GM12801 (cell line): ENCODE measurements at regions not wholly inside any gene's neighbourhood (a gene's known extent, or its start where the extent isn't known, plus 50 kb on each side); places are given as distances from the start of the nearest gene placed in this dataset.

Experiments
- TF ChIP-seq, protein P1 (sequence below): IDR thresholded peaks from one replicate; pipeline ENCODE4 v1.5.1; 2011; ENCODE audit warnings: control low read depth; ENCODE audit not compliant: insufficient read length; ENCODE audit errors: extremely low read depth

DNA sequence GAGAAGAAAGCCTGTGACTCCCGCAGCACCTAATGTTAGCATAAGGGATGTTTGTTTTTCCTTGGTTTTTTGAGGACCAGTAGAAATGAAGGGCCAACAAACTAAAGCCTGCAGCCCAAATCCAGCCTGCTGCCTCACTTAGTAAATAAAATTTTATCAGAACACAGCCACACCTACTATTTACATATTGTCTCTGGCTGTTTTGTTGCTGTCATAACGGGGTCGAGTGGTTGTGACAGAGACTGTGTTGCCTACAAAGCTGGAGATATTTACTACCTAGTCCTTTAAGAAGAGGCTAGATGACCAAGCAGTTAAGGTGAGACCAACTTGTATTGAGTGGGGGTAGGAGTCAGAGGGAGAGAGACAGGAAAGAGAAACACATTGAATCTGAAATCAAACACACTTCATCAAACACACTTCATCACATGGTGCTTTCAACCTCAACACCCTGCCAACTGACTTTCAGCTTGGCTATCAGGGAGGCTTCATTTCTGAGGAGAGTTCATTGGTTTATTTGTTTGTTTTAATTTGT is 546.3 kb upstream of the CDH11 start:
- TF ChIP-seq, protein P1, sequence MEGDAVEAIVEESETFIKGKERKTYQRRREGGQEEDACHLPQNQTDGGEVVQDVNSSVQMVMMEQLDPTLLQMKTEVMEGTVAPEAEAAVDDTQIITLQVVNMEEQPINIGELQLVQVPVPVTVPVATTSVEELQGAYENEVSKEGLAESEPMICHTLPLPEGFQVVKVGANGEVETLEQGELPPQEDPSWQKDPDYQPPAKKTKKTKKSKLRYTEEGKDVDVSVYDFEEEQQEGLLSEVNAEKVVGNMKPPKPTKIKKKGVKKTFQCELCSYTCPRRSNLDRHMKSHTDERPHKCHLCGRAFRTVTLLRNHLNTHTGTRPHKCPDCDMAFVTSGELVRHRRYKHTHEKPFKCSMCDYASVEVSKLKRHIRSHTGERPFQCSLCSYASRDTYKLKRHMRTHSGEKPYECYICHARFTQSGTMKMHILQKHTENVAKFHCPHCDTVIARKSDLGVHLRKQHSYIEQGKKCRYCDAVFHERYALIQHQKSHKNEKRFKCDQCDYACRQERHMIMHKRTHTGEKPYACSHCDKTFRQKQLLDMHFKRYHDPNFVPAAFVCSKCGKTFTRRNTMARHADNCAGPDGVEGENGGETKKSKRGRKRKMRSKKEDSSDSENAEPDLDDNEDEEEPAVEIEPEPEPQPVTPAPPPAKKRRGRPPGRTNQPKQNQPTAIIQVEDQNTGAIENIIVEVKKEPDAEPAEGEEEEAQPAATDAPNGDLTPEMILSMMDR: no peak

DNA sequence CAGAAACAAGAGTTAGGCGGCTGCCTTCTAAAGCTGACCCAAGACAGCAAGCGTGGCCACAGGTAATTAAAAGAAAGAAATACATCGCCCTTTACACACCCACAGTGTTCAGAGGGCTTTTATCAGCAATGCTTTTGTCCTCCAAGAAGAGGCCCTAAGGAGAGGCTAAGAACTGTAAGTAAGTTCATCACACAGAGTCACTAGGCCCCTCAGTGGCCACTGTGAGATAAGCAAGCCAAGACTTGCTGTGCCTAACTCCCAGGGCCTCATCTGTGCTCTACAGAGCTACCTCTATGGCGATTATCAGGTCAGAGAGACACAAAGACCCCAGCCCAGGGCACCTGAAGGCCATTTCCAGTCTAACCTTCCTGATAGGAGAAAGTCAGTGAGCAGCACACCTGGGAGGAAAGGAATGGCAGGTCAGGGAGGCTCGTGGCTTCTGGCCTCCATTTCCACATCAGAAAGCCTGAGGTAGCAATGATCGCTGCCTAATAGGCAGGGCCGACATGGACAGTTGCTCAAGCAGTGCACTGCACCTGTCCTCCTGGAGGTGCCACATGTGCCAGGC is 545.2 kb upstream of the CDH11 start:
- TF ChIP-seq, protein P1: no peak

DNA sequence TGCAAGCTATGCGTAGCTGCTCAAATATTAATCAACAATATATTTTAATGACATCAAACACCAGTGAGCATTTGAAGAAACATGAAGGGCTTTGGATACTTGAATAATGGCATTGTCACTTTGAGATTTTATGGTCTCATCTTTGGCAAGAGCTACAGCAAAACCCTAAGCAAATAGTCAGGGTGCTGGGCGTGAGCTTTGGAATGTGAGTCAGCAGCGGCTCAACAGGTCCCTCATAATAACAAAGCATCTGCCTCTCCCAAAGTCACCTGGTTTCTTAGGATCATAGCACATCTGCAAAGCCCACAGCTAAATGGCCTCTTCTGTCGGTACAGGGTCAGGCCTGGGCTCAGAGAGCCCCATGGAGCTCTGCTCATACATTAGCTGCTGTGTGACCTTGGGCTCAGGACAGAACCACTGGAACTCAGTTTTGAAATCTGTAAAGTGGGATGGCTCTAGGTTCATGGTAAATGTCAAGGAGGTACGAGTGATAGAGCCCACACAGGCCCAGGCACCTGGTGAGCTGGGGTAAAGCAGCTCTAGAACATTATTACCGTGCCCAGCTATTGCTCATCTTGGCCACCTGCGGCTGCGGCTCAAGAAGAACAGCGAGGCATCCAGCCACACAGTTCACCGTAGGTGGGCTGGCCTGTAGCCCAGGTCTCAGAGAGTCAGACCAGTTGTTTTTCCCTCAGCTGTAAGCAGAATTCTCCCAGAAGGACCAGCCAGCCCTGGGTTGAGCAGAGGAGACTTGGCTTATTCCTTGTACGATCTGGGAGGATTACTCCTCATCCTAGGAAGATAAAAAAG is 544.5 kb upstream of the CDH11 start:
- TF ChIP-seq, protein P1: no peak

DNA sequence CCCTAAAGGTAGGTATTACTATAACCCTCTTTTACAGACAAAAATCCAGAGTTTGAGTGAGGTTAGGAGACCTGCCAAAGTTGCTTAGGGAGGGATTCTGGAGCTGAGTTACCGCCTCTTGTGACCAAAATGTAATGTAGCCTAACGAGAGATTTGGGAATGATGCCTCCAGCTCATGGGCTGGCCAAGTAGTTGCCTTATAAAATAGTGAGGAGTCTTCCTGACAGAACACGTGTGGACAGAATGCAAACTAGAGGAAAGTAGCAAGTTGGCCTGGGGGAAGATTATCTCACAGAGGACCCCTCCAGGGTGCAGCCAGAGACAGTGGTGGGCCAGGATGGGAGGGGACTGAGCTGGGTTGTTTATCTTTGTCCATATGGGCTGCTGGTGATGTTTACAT is 543.7 kb upstream of the CDH11 start:
- TF ChIP-seq, protein P1: no peak

DNA sequence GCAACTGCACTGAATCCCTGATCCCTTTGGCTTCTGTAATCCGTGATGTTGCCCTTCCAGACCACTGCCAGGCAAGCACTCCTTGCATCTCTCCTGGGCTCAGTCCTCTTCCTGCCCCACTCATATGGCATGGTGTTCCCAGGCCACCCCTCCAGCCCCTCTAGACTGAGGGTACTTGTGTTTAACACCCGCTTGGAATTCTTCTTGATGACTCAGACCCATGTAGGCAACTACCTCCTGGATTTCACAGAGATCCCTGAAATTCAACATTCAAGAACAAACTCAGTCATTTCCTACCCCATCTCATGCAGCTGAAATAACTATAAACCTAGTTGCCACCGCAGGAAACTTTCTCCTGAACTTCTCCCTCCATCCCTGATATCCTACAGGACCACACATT is 541.9 kb upstream of the CDH11 start:
- TF ChIP-seq, protein P1: no peak

DNA sequence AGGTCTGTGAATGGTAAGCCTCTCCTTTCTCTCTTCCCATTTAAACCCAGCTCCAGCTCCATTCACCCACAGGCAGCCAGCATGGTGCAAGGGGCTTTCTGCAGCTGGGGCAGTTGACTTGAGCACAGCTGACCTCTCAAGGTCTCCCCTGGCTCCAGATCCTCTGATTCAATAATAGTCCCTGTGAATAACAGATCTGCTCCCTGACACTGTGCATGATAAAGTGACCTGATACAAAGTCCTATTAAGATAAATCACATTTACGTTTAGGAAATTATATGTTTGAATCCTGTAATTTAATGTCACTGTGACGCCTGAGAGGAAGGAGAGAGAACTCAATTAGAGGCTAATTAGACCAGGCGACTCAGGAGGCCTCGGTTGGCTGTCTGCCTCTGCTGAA is 540.4 kb upstream of the CDH11 start:
- TF ChIP-seq, protein P1: no peak

DNA sequence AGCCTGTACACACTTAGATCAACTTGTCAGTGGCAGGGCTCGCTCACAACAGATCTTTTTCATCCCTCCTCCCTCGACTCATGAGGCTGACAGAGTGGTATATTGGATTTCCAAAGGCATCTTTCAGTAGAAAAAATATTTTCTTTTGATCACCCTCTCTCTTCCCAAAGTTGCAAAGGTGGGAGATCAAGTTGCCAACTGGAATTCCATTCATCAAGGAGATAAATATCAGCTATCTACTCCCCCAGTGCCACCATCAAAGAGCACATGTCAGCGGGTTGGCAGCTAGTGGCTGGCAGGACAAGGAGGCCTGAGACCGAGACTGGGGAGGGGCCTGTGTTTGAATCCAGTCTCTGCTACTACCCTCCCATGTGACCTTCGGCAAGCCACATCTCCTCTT is 539.7 kb upstream of the CDH11 start:
- TF ChIP-seq, protein P1: no peak
